K562 (cell line): ENCODE measurements at regions not wholly inside any gene's neighbourhood (a gene's known extent, or its start where the extent isn't known, plus 50 kb on each side); places are given as distances from the start of the nearest gene placed in this dataset.

Source experiments
- ATAC-seq: fragments of 200-7000 bp; cut with Tn5 transposase; 3 replicates; pipeline ENCODE4 v1.9.1; 2020; ENCODE audit warnings: moderate library complexity
- BruUV-seq: library from RNA; stranded (reverse); fragments of 400-500 nt; replicated peaks from 2 replicates; lab custom pipeline; 2021; lab: Mats Ljungman, UMichigan
- CTCF ChIA-PET: fragments of 300-600 bp; formaldehyde crosslinking; extraction: SDS; loops from one replicate; lab custom pipeline; 2021; ENCODE audit warnings: low intra/inter-chr PET ratio; lab: Yijun Ruan, JAX
- POLR2A ChIA-PET: fragments of 300-600, 350-650 bp; sonication (Branson Sonifier 250); formaldehyde crosslinking; extraction: SDS; loops from one replicate; lab custom pipeline; 2021; ENCODE audit warnings: antibody characterized with exemption, inconsistent platforms; lab: Yijun Ruan, JAX
- DNase-seq, 4 experiments: peaks; one replicate each; pipeline versions ENCODE4 v3.0.0 to v3.0.0-alpha.2; 2011 to 2018; ENCODE audit warnings: low spot score in 3 of 4, mixed read lengths in 3 of 4; ENCODE audit errors: extremely low read depth in 1 of 4
- FAIRE-seq: peaks from 2 replicates; lab custom pipeline; 2011; peaks lifted over from hg19 to GRCh38; lab: Jason Lieb, UNC
- H2AFZ ChIP-seq: 2 replicates; pipeline ENCODE4 v1.6.0; 2011; ENCODE audit warnings: low read depth, low read length, control low read depth, inconsistent platforms
- H3K27ac ChIP-seq: fragments of 200-600 bp; 3 replicates; pipeline ENCODE4 v1.8.0; 2011; ENCODE audit warnings: low read depth, mild to moderate bottlenecking, control low read depth, inconsistent platforms, low read length, moderate library complexity, mixed read lengths; ENCODE audit errors: extremely low read depth
- H3K27me3 ChIP-seq, 2 experiments: fragments of 300-600 bp in 1 of 2; 2 replicates in 1 of 2; 3 replicates in 1 of 2; pipeline versions ENCODE4 v1.6.0 to v1.8.0; 2011; ENCODE audit warnings: inconsistent platforms in 2 of 2, low read length in 2 of 2, mild to moderate bottlenecking in 1 of 2, mixed read lengths in 1 of 2, moderate library complexity in 1 of 2; ENCODE audit not compliant: control insufficient read depth in 2 of 2, insufficient read depth in 2 of 2
- H3K36me3 ChIP-seq: fragments of 300-600 bp; 3 replicates; pipeline ENCODE4 v1.8.0; 2011; ENCODE audit warnings: mild to moderate bottlenecking, low read length, inconsistent platforms; ENCODE audit not compliant: control insufficient read depth, insufficient read depth
- H3K4me1 ChIP-seq, 2 experiments: fragments of 200-600 bp in 1 of 2; replicated peaks in 1 of 2; 2 replicates in 1 of 2; 3 replicates in 1 of 2; pipeline versions ENCODE4 v1.5.1 to v1.8.0; 2011; ENCODE audit warnings: inconsistent platforms in 2 of 2, low read length in 2 of 2, mild to moderate bottlenecking in 1 of 2, mixed read lengths in 1 of 2, moderate library complexity in 1 of 2; ENCODE audit not compliant: control insufficient read depth in 2 of 2, insufficient read depth in 2 of 2
- H3K4me2 ChIP-seq: 2 replicates; pipeline ENCODE4 v1.6.1; 2011; ENCODE audit warnings: low read length, control low read depth, inconsistent platforms, mixed read lengths; ENCODE audit not compliant: insufficient read depth
- H3K4me3 ChIP-seq: fragments of 200-600 bp; sonication (generic), shearing (Covaris generic); 2 replicates; pipeline ENCODE4 v1.5.1; 2016; ENCODE audit warnings: control low read depth, inconsistent platforms
- H3K79me2 ChIP-seq: fragments of 200-600 bp; 3 replicates; pipeline ENCODE4 v1.8.0; 2011; ENCODE audit warnings: low read length, inconsistent platforms; ENCODE audit not compliant: control insufficient read depth, insufficient read depth
- H3K9ac ChIP-seq, 2 experiments: 2 replicates each; pipeline versions ENCODE4 v1.6.0 to v1.6.1; 2011; ENCODE audit warnings: low read depth in 2 of 2, low read length in 2 of 2, control low read depth in 1 of 2, inconsistent platforms in 1 of 2, mild to moderate bottlenecking in 1 of 2, mixed read lengths in 1 of 2; ENCODE audit not compliant: insufficient read depth in 1 of 2
- H3K9me1 ChIP-seq: one replicate; pipeline ENCODE4 v1.6.0; 2011; ENCODE audit warnings: inconsistent platforms, mild to moderate bottlenecking, low read length, moderate library complexity; ENCODE audit not compliant: control insufficient read depth, insufficient read depth
- H3K9me3 ChIP-seq: replicated peaks from 2 replicates; pipeline ENCODE4 v1.5.1; 2011; ENCODE audit warnings: low read depth, low read length, inconsistent platforms; ENCODE audit not compliant: control insufficient read depth, insufficient read depth
- H4K20me1 ChIP-seq: replicated peaks from 2 replicates; pipeline ENCODE4 v1.6.1; 2011; ENCODE audit warnings: low read length, inconsistent platforms, mixed read lengths; ENCODE audit not compliant: control insufficient read depth, insufficient read depth
- CREB1 ChIP-seq, 2 experiments: sonication (generic) in 1 of 2; formaldehyde crosslinking in 1 of 2; IDR thresholded peaks; 2 replicates each; pipeline versions ENCODE4 v1.6.1 to v1.8.0; 2012 to 2022; ENCODE audit warnings: inconsistent platforms in 1 of 2, mild to moderate bottlenecking in 1 of 2, missing genetic modification reagents in 1 of 2, moderate library complexity in 1 of 2
- L3MBTL2 ChIP-seq: fragments of 450-650 bp; IDR thresholded peaks from 2 replicates; pipeline ENCODE4 v1.6.1; 2016; ENCODE audit warnings: mild to moderate bottlenecking, moderate library complexity
- PBX2 ChIP-seq, 2 experiments: IDR thresholded peaks in 1 of 2; conservative IDR thresholded peaks in 1 of 2; 2 replicates each; pipeline ENCODE4 v1.6.1; 2016; ENCODE audit warnings: low read depth in 2 of 2, mild to moderate bottlenecking in 1 of 2, missing compliant biosample characterization in 1 of 2, missing genetic modification characterization in 1 of 2, moderate library complexity in 1 of 2
- SP2 ChIP-seq: IDR thresholded peaks from 2 replicates; pipeline ENCODE4 v1.6.1; 2011; ENCODE audit warnings: mild to moderate bottlenecking, low read depth, low read length, moderate library complexity; ENCODE audit not compliant: poor library complexity, severe bottlenecking; ENCODE audit errors: extremely low read depth
- SRSF3 ChIP-seq: fragments of 200-400 bp; formaldehyde crosslinking; IDR thresholded peaks from 2 replicates; pipeline ENCODE4 v1.6.1; 2016; ENCODE audit warnings: mild to moderate bottlenecking, low read length, moderate library complexity; ENCODE audit not compliant: insufficient read depth
- TCF3 ChIP-seq: sonication (generic); formaldehyde crosslinking; IDR thresholded peaks from 2 replicates; pipeline ENCODE4 v1.4.0; 2020; ENCODE audit warnings: mild to moderate bottlenecking, missing genetic modification reagents
- WGBS: fragments of 100-300 bp; shearing (Covaris generic); methylation state at CpG from one replicate; pipeline ENCODE4 v1.1.6; 2016; ENCODE audit warnings: low coverage, mixed read lengths; ENCODE audit not compliant: insufficient coverage; ENCODE audit errors: missing lambda C conversion rate; 5-methylcytosine and 5-hydroxymethylcytosine counted together
- in situ Hi-C: fragments of 300-500 bp; cut with MboI; formaldehyde crosslinking; loops from 4 replicates; pipeline ENCODE4 v1.15.0; 2018; ENCODE audit warnings: inconsistent platforms, mixed read lengths
- intact Hi-C: fragments of 100-400 bp; cut with micrococcal nuclease; formaldehyde crosslinking; loops from 2 replicates; pipeline ENCODE4 v1.14.2; 2022

DNA sequence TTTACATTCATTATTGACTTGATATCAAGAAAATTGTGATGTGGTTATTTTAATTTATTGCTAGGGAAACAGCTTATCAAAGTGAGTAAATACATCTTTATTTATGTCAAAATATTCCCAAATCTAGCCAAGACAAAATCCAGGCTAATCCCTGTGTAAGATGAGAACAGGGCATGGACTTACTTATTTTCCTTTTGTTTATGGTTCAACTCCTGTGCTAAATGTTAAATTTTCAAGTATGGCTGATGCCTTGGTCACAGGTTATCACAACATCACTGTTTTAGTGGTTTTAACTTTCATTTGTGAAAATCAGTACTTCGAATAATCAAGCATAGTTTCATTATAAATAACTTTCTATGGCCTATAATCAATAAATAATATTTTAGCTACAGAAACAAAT is 657.0 kb upstream of the SYT4 start (continued):
- TF ChIP-seq TCF3 (CRISPR knock-in tag) (no peak), PBX2 (CRISPR knock-in tag; IDR thresholded peaks at IDR 0.05; ENCODE audit: low read depth) (no peak), PBX2 (tag; conservative IDR thresholded peaks at IDR 0.05; ENCODE audit: low read depth) (no peak), SRSF3 (no peak), L3MBTL2 (no peak)
- TF ChIP-seq, all 486 proteins: peak for 0

- Histone ChIP-seq H3K4me2 (no peak overlapping the region), H3K79me2 (no peaks in the 10 kb centered on the region), H3K4me3 (no peak overlapping the region), H3K9me1 (no peaks in the 10 kb centered on the region), H3K36me3 (no peaks in the 10 kb centered on the region), H3K4me1 (no peaks in the 10 kb centered on the region), H3K9me3 (no peaks in the 10 kb centered on the region), H2AFZ (no peak overlapping the region), H3K9ac (no peak overlapping the region), H4K20me1 (no peaks in the 10 kb centered on the region), H3K27me3 (no peaks in the 10 kb centered on the region), H3K27ac (no peak overlapping the region)
- intact Hi-C loops (no loop called here), in situ Hi-C loops (no loop called here)
- FAIRE-seq: no peak
- ChIA-PET CTCF (no interaction called here), POLR2A (no interaction called here)
- BruUV-seq: no TSS peak
- 0% methylated on average over 4 of the region's 4 CpGs for WGBS
- TF ChIP-seq CREB1 (IDR thresholded peaks at IDR 0.05): no peak
- no peak for TF ChIP-seq CREB1 (CRISPR knock-in tag; IDR thresholded peaks at IDR 0.05)
- no peak for TF ChIP-seq SP2
- ATAC-seq: no peak
- DNase-seq: no peak
These were observed 657.6 kb upstream of the SYT4 start for GRCh38 chr18:43934781-43935471.
